ENCODE measurements at regions not wholly inside any gene's neighbourhood (a gene's known extent, or its start where the extent isn't known, plus 50 kb on each side); places are given as distances from the start of the nearest gene placed in this dataset.

DNA sequence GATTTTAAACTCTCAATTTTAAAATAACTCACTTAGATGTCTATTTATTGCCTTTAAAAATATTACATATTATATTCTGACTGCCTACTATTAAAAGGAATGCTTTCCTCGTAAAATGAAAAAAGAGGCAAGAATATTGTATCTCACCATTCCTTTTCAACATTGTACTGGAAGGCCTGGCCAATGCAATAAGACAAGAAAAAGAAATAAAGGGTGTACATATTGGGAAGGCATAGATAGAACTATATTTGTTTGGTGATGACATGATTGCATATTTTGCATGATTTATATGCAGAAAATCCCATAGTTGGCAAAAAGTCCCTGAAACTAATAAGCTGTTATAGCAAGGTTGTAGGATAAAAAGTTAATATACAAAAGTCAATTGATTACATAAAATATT is 474.6 kb upstream of the ATP2B1 start:
- Histone ChIP-seq H3K4me3 (replicated peaks in 1 of 3) (no peak overlapping the region), H3K36me3 (no peaks in the 10 kb centered on the region), H3K9me3 (no peaks in the 10 kb centered on the region), H3K4me1 (no peaks in the 10 kb centered on the region), H3K27ac (no peak overlapping the region), H3K27me3 (no peaks in the 10 kb centered on the region)
- intact Hi-C loops (cut with DNase I): no loop called here
- TF ChIP-seq POLR2A (IDR thresholded peaks at IDR 0.05): no peak
- TF ChIP-seq, protein P1, sequence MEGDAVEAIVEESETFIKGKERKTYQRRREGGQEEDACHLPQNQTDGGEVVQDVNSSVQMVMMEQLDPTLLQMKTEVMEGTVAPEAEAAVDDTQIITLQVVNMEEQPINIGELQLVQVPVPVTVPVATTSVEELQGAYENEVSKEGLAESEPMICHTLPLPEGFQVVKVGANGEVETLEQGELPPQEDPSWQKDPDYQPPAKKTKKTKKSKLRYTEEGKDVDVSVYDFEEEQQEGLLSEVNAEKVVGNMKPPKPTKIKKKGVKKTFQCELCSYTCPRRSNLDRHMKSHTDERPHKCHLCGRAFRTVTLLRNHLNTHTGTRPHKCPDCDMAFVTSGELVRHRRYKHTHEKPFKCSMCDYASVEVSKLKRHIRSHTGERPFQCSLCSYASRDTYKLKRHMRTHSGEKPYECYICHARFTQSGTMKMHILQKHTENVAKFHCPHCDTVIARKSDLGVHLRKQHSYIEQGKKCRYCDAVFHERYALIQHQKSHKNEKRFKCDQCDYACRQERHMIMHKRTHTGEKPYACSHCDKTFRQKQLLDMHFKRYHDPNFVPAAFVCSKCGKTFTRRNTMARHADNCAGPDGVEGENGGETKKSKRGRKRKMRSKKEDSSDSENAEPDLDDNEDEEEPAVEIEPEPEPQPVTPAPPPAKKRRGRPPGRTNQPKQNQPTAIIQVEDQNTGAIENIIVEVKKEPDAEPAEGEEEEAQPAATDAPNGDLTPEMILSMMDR (IDR thresholded peaks at IDR 0.05): no peak
- no peak for DNase-seq
- 87% methylated on average over 1 of the region's 1 CpG for WGBS, 2 donors

DNA sequence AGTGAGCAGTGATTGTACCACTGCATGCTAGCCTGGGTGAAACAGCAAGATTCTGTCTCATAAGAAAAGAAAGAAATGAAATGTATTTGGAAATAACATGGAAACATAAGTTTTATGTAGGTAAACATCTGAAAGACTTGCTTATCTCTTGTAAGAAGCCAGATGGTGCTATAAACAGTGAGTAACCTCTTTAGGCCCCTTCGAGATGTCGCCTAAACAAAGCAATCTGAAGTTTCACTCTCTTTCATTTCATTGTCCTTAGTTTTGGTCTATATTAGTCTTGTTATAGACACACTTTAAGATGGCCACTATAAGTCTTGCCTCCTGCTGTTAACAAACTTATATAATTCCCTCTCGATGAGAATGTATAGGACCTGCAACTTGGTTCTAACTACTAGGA is 472.6 kb upstream of the ATP2B1 start:
- H3K27ac ChIP-seq: no peak overlapping the region
- H3K9me3 ChIP-seq: no peaks in the 10 kb centered on the region
- no peak for DNase-seq
- intact Hi-C loops (cut with DNase I): no loop called here
- no peak for TF ChIP-seq POLR2A (IDR thresholded peaks at IDR 0.05)
- TF ChIP-seq, protein P1 (IDR thresholded peaks at IDR 0.05): no peak
- 94 to 96% methylated on average over 3 of the region's 3 CpGs for WGBS, 2 donors
- H3K27me3 ChIP-seq: no peaks in the 10 kb centered on the region
- H3K36me3 ChIP-seq: no peaks in the 10 kb centered on the region
- H3K4me3 ChIP-seq (replicated peaks in 1 of 3): no peak overlapping the region
- H3K4me1 ChIP-seq: no peaks in the 10 kb centered on the region

DNA sequence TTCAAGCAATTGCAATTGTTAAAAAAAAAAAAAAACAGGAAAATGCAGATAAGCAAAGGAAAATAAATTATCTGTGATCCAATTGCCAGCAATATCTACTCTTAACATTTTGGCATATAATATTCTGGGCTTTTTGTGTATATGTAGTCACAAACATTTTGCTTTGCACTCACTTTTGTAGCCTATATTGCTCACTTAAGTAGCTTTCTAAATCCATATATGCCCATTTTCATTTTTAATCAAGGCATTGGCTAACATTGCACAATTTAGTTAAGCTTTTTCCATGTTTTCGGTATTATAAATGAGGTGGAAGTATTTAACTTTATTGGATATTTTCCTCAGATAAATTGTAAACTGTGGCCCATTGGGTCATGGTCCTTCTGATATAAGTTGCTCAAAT is 466.3 kb upstream of the ATP2B1 start:
- TF ChIP-seq POLR2A (IDR thresholded peaks at IDR 0.05): no peak
- TF ChIP-seq, protein P1 (IDR thresholded peaks at IDR 0.05): no peak
- Histone ChIP-seq H3K36me3 (no peaks in the 10 kb centered on the region), H3K27ac (no peak overlapping the region), H3K4me3 (replicated peaks in 1 of 3) (no peak overlapping the region), H3K4me1 (no peaks in the 10 kb centered on the region), H3K9me3 (no peaks in the 10 kb centered on the region), H3K27me3 (no peaks in the 10 kb centered on the region)
- intact Hi-C loops (cut with DNase I): no loop called here
- 94 to 96% methylated on average over 1 of the region's 1 CpG for WGBS, 2 donors
- no peak for DNase-seq

DNA sequence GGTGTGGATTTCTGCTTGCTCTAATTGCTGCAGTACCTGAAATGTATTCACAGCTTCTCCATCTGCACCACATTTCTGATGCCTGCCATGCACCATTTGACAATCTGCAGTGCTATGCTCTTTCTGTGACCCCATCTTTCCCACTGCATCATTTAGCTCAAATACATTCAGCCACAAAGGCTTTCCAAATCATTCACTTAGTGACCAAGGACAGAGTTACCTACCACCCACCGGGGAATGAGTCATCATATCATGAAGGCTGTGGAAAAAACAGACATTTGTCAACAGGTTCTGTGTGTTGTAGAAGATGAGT is 465.5 kb upstream of the ATP2B1 start:
- no peak for DNase-seq
- no peak overlapping the region for H3K4me3 ChIP-seq (replicated peaks in 1 of 3)
- intact Hi-C loops (cut with DNase I): no loop called here
- no peak overlapping the region for H3K27ac ChIP-seq
- no peaks in the 10 kb centered on the region for H3K36me3 ChIP-seq
- H3K27me3 ChIP-seq: no peaks in the 10 kb centered on the region
- WGBS, 2 donors: 69 to 92% methylated on average over 1 of the region's 1 CpG
- no peaks in the 10 kb centered on the region for H3K9me3 ChIP-seq
- H3K4me1 ChIP-seq: no peaks in the 10 kb centered on the region
- TF ChIP-seq, protein P1 (IDR thresholded peaks at IDR 0.05): no peak

DNA sequence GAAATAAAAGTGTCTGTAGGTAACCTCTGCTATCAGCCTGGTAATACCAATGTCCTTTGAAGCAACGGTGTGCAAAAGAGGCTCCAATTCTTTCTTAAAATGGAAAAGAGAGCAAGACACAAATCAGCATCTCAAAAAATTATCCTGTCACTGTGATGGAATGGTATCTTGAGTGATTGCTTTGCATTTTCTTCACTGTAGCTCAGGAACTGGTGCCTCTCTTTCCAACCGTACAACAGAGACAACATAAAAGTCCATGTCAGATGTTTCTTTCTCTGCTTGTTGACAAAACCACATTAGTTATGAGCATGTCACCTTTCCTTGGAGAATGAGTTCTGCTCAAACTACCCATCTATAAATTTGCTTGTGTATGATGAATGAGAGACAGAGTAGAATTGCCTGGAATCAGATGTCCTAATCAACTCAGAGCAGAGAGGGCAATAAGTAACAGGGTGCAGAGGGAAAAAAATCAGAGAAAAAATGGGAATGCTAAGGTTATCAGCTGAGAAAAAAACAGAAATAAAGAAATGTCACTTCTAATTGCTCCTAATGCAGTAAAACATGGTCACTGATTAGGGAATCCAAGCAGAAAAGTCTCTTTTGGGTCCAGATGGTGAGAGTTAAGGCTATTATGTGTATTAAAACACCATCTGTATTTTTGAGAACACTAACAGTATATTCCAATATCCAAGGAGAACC is 465.0 kb upstream of the ATP2B1 start:
- intact Hi-C loops (cut with DNase I): no loop called here

More for the DNA sequence above, 465.0 kb upstream of the ATP2B1 start:
- TF ChIP-seq POLR2A (IDR thresholded peaks at IDR 0.05): no peak
- TF ChIP-seq, protein P1 (IDR thresholded peaks at IDR 0.05): no peak
- H3K9me3 ChIP-seq: no peaks in the 10 kb centered on the region
- H3K4me3 ChIP-seq (replicated peaks in 1 of 3): no peak overlapping the region
- 85 to 88% methylated on average over 2 of the region's 2 CpGs for WGBS, 2 donors
- no peaks in the 10 kb centered on the region for H3K4me1 ChIP-seq
- H3K27ac ChIP-seq: no peak overlapping the region
- no peaks in the 10 kb centered on the region for H3K27me3 ChIP-seq
- H3K36me3 ChIP-seq: no peaks in the 10 kb centered on the region
- no peak for DNase-seq

Measured in thyroid gland (tissue), 4 donors.